Neural cell (in vitro differentiated cells): ENCODE measurements at regions not wholly inside any gene's neighbourhood (a gene's known extent, or its start where the extent isn't known, plus 50 kb on each side); places are given as distances from the start of the nearest gene placed in this dataset.

Experiments used
- H2AFZ ChIP-seq: fragments of 200-600, 300-800 bp; sonication (generic), shearing (Covaris generic); 2 replicates; pipeline ENCODE4 v1.6.0; 2014; ENCODE audit warnings: low read depth, mild to moderate bottlenecking, antibody characterized with exemption, low read length, moderate library complexity
- H3F3A ChIP-seq: fragments of 200-600 bp; shearing (Covaris generic); 2 replicates; pipeline ENCODE4 v1.6.1; 2016; ENCODE audit warnings: mild to moderate bottlenecking, moderate library complexity, mixed read lengths, antibody characterized with exemption, low read length; ENCODE audit not compliant: insufficient read depth, poor library complexity, severe bottlenecking
- H3K27ac ChIP-seq: fragments of 200-600, 300-800 bp; sonication (generic), shearing (Covaris generic); 2 replicates; pipeline ENCODE4 v1.5.1; 2014; ENCODE audit warnings: mild to moderate bottlenecking, low read length, moderate library complexity
- H3K27me3 ChIP-seq: fragments of 300-800, 200-600 bp; sonication (generic), shearing (Covaris generic); 2 replicates; pipeline ENCODE4 v1.6.0; 2014; ENCODE audit warnings: mild to moderate bottlenecking, low read depth, low read length, moderate library complexity; ENCODE audit not compliant: insufficient read depth
- H3K36me3 ChIP-seq: fragments of 300-800, 200-600 bp; sonication (generic), shearing (Covaris generic); 2 replicates; pipeline ENCODE4 v1.5.1; 2014; ENCODE audit warnings: mild to moderate bottlenecking, antibody characterized with exemption, low read length, moderate library complexity; ENCODE audit not compliant: insufficient read depth
- H3K4me2 ChIP-seq: fragments of 300-800, 200-600 bp; sonication (generic), shearing (Covaris generic); 2 replicates; pipeline ENCODE4 v1.6.0; 2014; ENCODE audit warnings: mild to moderate bottlenecking, low read length
- H3K4me3 ChIP-seq: fragments of 300-800, 200-600 bp; sonication (generic), shearing (Covaris generic); 2 replicates; pipeline ENCODE4 v1.5.1; 2014; ENCODE audit warnings: mild to moderate bottlenecking, low read length, moderate library complexity
- H3K79me2 ChIP-seq: fragments of 200-600 bp; shearing (Covaris generic); replicated peaks from 2 replicates; pipeline ENCODE4 v1.6.0; 2014; ENCODE audit warnings: mild to moderate bottlenecking, low read length, moderate library complexity; ENCODE audit not compliant: insufficient read depth
- H3K9ac ChIP-seq: fragments of 300-800, 200-600 bp; sonication (generic), shearing (Covaris generic); 2 replicates; pipeline ENCODE4 v1.6.1; 2016; ENCODE audit warnings: mild to moderate bottlenecking, low read length, mixed read lengths
- H3K9me2 ChIP-seq: fragments of 200-600 bp; shearing (Covaris generic); 2 replicates; pipeline ENCODE4 v1.6.1; 2016; ENCODE audit warnings: mild to moderate bottlenecking, low read length, mixed read lengths; ENCODE audit not compliant: insufficient read depth
- H3K9me3 ChIP-seq: fragments of 200-600, 300-800 bp; sonication (generic), shearing (Covaris generic); 2 replicates; pipeline ENCODE4 v1.6.1; 2016; ENCODE audit warnings: mild to moderate bottlenecking, mixed run types, low read length, moderate library complexity, mixed read lengths
- H4K20me1 ChIP-seq: fragments of 200-600 bp; shearing (Covaris generic); 2 replicates; pipeline ENCODE4 v1.6.1; 2016; ENCODE audit warnings: mild to moderate bottlenecking, mixed run types; ENCODE audit not compliant: insufficient read depth
- CTCF ChIP-seq: fragments of 450-650 bp; IDR thresholded peaks from 2 replicates; pipeline ENCODE4 v1.5.1; 2014; ENCODE audit warnings: antibody characterized with exemption, mild to moderate bottlenecking, moderate library complexity; ENCODE audit not compliant: poor library complexity, severe bottlenecking
- EP300 ChIP-seq: fragments of 450-650 bp; conservative IDR thresholded peaks from 2 replicates; pipeline ENCODE4 v1.6.1; 2014; ENCODE audit warnings: antibody characterized with exemption, mild to moderate bottlenecking, moderate library complexity; ENCODE audit not compliant: poor library complexity, severe bottlenecking
- EZH2 ChIP-seq: fragments of 200-600, 300-800 bp; shearing (Covaris generic), sonication (generic); IDR thresholded peaks from 2 replicates; pipeline ENCODE4 v1.6.1; 2014; ENCODE audit warnings: antibody characterized with exemption, low read length, borderline replicate concordance, mild to moderate bottlenecking; ENCODE audit not compliant: insufficient read depth, poor library complexity, severe bottlenecking
- MXI1 ChIP-seq: fragments of 450-650 bp; conservative IDR thresholded peaks from 2 replicates; pipeline ENCODE4 v1.6.1; 2014; ENCODE audit warnings: antibody characterized with exemption, mild to moderate bottlenecking; ENCODE audit not compliant: poor library complexity, severe bottlenecking
- POLR2AphosphoS5 ChIP-seq: IDR thresholded peaks from 2 replicates; pipeline ENCODE4 v1.6.1; 2012
- RAD21 ChIP-seq: fragments of 450-650 bp; conservative IDR thresholded peaks from 2 replicates; pipeline ENCODE4 v1.6.1; 2014; ENCODE audit warnings: antibody characterized with exemption, mild to moderate bottlenecking, moderate library complexity
- REST ChIP-seq: IDR thresholded peaks from 2 replicates; pipeline ENCODE4 v1.6.1; 2012; ENCODE audit warnings: borderline replicate concordance
- SMC3 ChIP-seq: fragments of 450-650 bp; conservative IDR thresholded peaks from 2 replicates; pipeline ENCODE4 v1.6.1; 2014; ENCODE audit warnings: antibody characterized with exemption, mild to moderate bottlenecking, moderate library complexity; ENCODE audit not compliant: poor library complexity
- TAF1 ChIP-seq: IDR thresholded peaks from 2 replicates; pipeline ENCODE4 v1.6.1; 2012; ENCODE audit warnings: low read depth

- H3K4me2 ChIP-seq, result no peak overlapping the region
- H3K9ac ChIP-seq, result no peak overlapping the region
- H2AFZ ChIP-seq, result no peak overlapping the region
- H3K79me2 ChIP-seq, result no peaks in the 10 kb centered on the region
- no peak overlapping the region for H3K4me3 ChIP-seq
- H3F3A ChIP-seq, result no peaks in the 10 kb centered on the region
- H4K20me1 ChIP-seq, result no peaks in the 10 kb centered on the region
- no peaks in the 10 kb centered on the region for H3K9me3 ChIP-seq
- H3K9me2 ChIP-seq, result no peaks in the 10 kb centered on the region
- H3K27me3 ChIP-seq, result no peaks in the 10 kb centered on the region
- H3K27ac ChIP-seq, result no peak overlapping the region
- TF ChIP-seq CTCF (no peak), RAD21 (no peak), MXI1 (no peak), POLR2AphosphoS5 (no peak), EZH2 (no peak), REST (no peak), SMC3 (no peak), EP300 (no peak)
- no peaks in the 10 kb centered on the region for H3K36me3 ChIP-seq
Observed at GRCh38 chr4:64022560-64022959, 386.7 kb downstream of the TECRL start.

GRCh38 chr4:64016893-64017292, 392.4 kb downstream of the TECRL start:
- Histone ChIP-seq H3K27ac (no peak overlapping the region), H3K79me2 (no peaks in the 10 kb centered on the region), H3K9me2 (no peaks in the 10 kb centered on the region), H3K4me2 (no peak overlapping the region), H2AFZ (no peak overlapping the region), H3K9ac (no peak overlapping the region), H3F3A (no peaks in the 10 kb centered on the region), H3K4me3 (no peak overlapping the region), H3K36me3 (no peaks in the 10 kb centered on the region), H4K20me1 (no peaks in the 10 kb centered on the region), H3K27me3 (no peaks in the 10 kb centered on the region), H3K9me3 (no peaks in the 10 kb centered on the region)
- TF ChIP-seq RAD21 (no peak), EP300 (no peak), EZH2 (no peak), TAF1 (no peak), POLR2AphosphoS5 (no peak), MXI1 (no peak), SMC3 (no peak), CTCF (no peak), REST (no peak)
